ENCODE measurements at regions not wholly inside any gene's neighbourhood (a gene's known extent, or its start where the extent isn't known, plus 50 kb on each side); places are given as distances from the start of the nearest gene placed in this dataset.

GRCh38 chrY:7941856-7942255 is 1030.3 kb upstream of the AMELY start:
- TF ChIP-seq CTCF (IDR thresholded peaks at IDR 0.05), result no peak
- TF ChIP-seq POLR2A (IDR thresholded peaks at IDR 0.05), result no peak
- intact Hi-C loops (cut with DNase I; ENCODE audit: low total_unique reads), result no loop called here
- 55% methylated on average over 3 of the region's 3 CpGs; no CpG with 5 or more reads in 1 of the 2 donors for WGBS, 2 donors
- H3K4me3 ChIP-seq (ENCODE audit: low read depth, poor library complexity, severe bottlenecking), result no peak overlapping the region
- no peak for DNase-seq (ENCODE audit: low spot score in 2 of 2)

GRCh38 chrY:7938982-7939718 is 1027.6 kb upstream of the AMELY start:
- WGBS, 2 donors, result 68% methylated on average over 2 of the region's 2 CpGs; no CpG with 5 or more reads in 1 of the 2 donors
- intact Hi-C loops (cut with DNase I; ENCODE audit: low total_unique reads), result no loop called here
- no peak for DNase-seq (ENCODE audit: low spot score in 2 of 2)
- H3K4me3 ChIP-seq (ENCODE audit: low read depth, poor library complexity, severe bottlenecking), result no peak overlapping the region
- TF ChIP-seq POLR2A (IDR thresholded peaks at IDR 0.05), result no peak
- no peak for TF ChIP-seq CTCF (IDR thresholded peaks at IDR 0.05)

- no peak overlapping the region for H3K4me3 ChIP-seq (ENCODE audit: low read depth, poor library complexity, severe bottlenecking)
- TF ChIP-seq CTCF (IDR thresholded peaks at IDR 0.05) (no peak), POLR2A (IDR thresholded peaks at IDR 0.05) (no peak)
- 89% methylated on average over 4 of the region's 4 CpGs; no CpG with 5 or more reads in 1 of the 2 donors for WGBS, 2 donors
- intact Hi-C loops (cut with DNase I; ENCODE audit: low total_unique reads), result no loop called here
- no peak for DNase-seq (ENCODE audit: low spot score in 2 of 2)
These were observed 1025.3 kb upstream of the AMELY start for GRCh38 chrY:7936831-7937230.

GRCh38 chrY:7936046-7936445 is 1024.5 kb upstream of the AMELY start:
- DNase-seq (ENCODE audit: low spot score in 2 of 2), result no peak
- WGBS, 2 donors, result 79% methylated on average over 1 of the region's 1 CpG; no CpG with 5 or more reads in 1 of the 2 donors
- TF ChIP-seq CTCF (IDR thresholded peaks at IDR 0.05), result no peak
- no peak for TF ChIP-seq POLR2A (IDR thresholded peaks at IDR 0.05)
- intact Hi-C loops (cut with DNase I; ENCODE audit: low total_unique reads), result no loop called here
- no peak overlapping the region for H3K4me3 ChIP-seq (ENCODE audit: low read depth, poor library complexity, severe bottlenecking)

GRCh38 chrY:7935606-7936005 is 1024.1 kb upstream of the AMELY start:
- no peak for DNase-seq (ENCODE audit: low spot score in 2 of 2)
- 71% methylated on average over 2 of the region's 2 CpGs; no CpG with 5 or more reads in 1 of the 2 donors for WGBS, 2 donors
- TF ChIP-seq POLR2A (IDR thresholded peaks at IDR 0.05) (no peak), CTCF (IDR thresholded peaks at IDR 0.05) (no peak)
- H3K4me3 ChIP-seq (ENCODE audit: low read depth, poor library complexity, severe bottlenecking), result no peak overlapping the region
- intact Hi-C loops (cut with DNase I; ENCODE audit: low total_unique reads), result no loop called here

GRCh38 chrY:7932424-7932823 is 1020.9 kb upstream of the AMELY start:
- TF ChIP-seq POLR2A (IDR thresholded peaks at IDR 0.05) (no peak), CTCF (IDR thresholded peaks at IDR 0.05) (no peak)

More at GRCh38 chrY:7932424-7932823, 1020.9 kb upstream of the AMELY start:
- H3K4me3 ChIP-seq (ENCODE audit: low read depth, poor library complexity, severe bottlenecking), result no peak overlapping the region
- WGBS, 2 donors, result 40% methylated on average over 1 of the region's 1 CpG; no CpG with 5 or more reads in 1 of the 2 donors
- DNase-seq (ENCODE audit: low spot score in 2 of 2), result no peak
- intact Hi-C loops (cut with DNase I; ENCODE audit: low total_unique reads), result no loop called here

All from lower leg skin (tissue), 4 donors.